ENCODE measurements at regions not wholly inside any gene's neighbourhood (a gene's known extent, or its start where the extent isn't known, plus 50 kb on each side); places are given as distances from the start of the nearest gene placed in this dataset.

GRCh38 chr9:91485006-91485405 is 61.4 kb upstream of the NFIL3 start:
- TF ChIP-seq EZH2 (IDR thresholded peaks at IDR 0.05; ENCODE audit: low read depth) (no peak), CTCF (conservative IDR thresholded peaks at IDR 0.05) (no peak)

Data from PC-9 (cell line).